ENCODE measurements at regions not wholly inside any gene's neighbourhood (a gene's known extent, or its start where the extent isn't known, plus 50 kb on each side); places are given as distances from the start of the nearest gene placed in this dataset.

GRCh38 chr11:19474954-19475721, 234.4 kb upstream of the E2F8 start:
- Histone ChIP-seq H3K36me3 (ENCODE audit: insufficient read depth, low read depth, low read length) (no peaks in the 10 kb centered on the region), H3K4me3 (ENCODE audit: low read length) (no peak overlapping the region), H3K9ac (ENCODE audit: low read depth, low read length) (no peak overlapping the region), H3K4me1 (ENCODE audit: insufficient read depth, low read length) (peaks cover 8% of the 10 kb centered on the region), H3K9me3 (ENCODE audit: insufficient read depth, low read depth, low read length) (no peaks in the 10 kb centered on the region), H3K27me3 (ENCODE audit: insufficient read depth, low read length) (no peaks in the 10 kb centered on the region), H3K27ac (ENCODE audit: low read length) (no peak overlapping the region)

GRCh38 chr11:19474211-19474610, 233.5 kb upstream of the E2F8 start:
- H3K9ac ChIP-seq (ENCODE audit: low read depth, low read length) = no peak overlapping the region
- H3K27ac ChIP-seq (ENCODE audit: low read length) = no peak overlapping the region
- no peak overlapping the region for H3K4me3 ChIP-seq (ENCODE audit: low read length)
- no peaks in the 10 kb centered on the region for H3K9me3 ChIP-seq (ENCODE audit: insufficient read depth, low read depth, low read length)
- H3K27me3 ChIP-seq (ENCODE audit: insufficient read depth, low read length) = no peaks in the 10 kb centered on the region
- no peaks in the 10 kb centered on the region for H3K36me3 ChIP-seq (ENCODE audit: insufficient read depth, low read depth, low read length)
- H3K4me1 ChIP-seq (ENCODE audit: insufficient read depth, low read length) = peaks cover 8% of the 10 kb centered on the region

GRCh38 chr11:19472679-19473078, 231.9 kb upstream of the E2F8 start:
- no peak overlapping the region for H3K9ac ChIP-seq (ENCODE audit: low read depth, low read length)
- H3K36me3 ChIP-seq (ENCODE audit: insufficient read depth, low read depth, low read length) = no peaks in the 10 kb centered on the region
- H3K4me3 ChIP-seq (ENCODE audit: low read length) = no peak overlapping the region
- H3K27ac ChIP-seq (ENCODE audit: low read length) = no peak overlapping the region
- H3K9me3 ChIP-seq (ENCODE audit: insufficient read depth, low read depth, low read length) = no peaks in the 10 kb centered on the region
- H3K27me3 ChIP-seq (ENCODE audit: insufficient read depth, low read length) = no peaks in the 10 kb centered on the region
- H3K4me1 ChIP-seq (ENCODE audit: insufficient read depth, low read length) = peaks cover 8% of the 10 kb centered on the region

GRCh38 chr11:19467904-19468303, 227.2 kb upstream of the E2F8 start:
- Histone ChIP-seq H3K9me3 (ENCODE audit: insufficient read depth, low read depth, low read length) (no peaks in the 10 kb centered on the region), H3K4me1 (ENCODE audit: insufficient read depth, low read length) (peaks cover 2% of the 10 kb centered on the region; the same call in 1 of the 2 replicates), H3K27ac (ENCODE audit: low read length) (no peak overlapping the region), H3K4me3 (ENCODE audit: low read length) (no peak overlapping the region), H3K27me3 (ENCODE audit: insufficient read depth, low read length) (no peaks in the 10 kb centered on the region), H3K9ac (ENCODE audit: low read depth, low read length) (no peak overlapping the region), H3K36me3 (ENCODE audit: insufficient read depth, low read depth, low read length) (no peaks in the 10 kb centered on the region)

- Histone ChIP-seq H3K27ac (ENCODE audit: low read length) (no peak overlapping the region), H3K27me3 (ENCODE audit: insufficient read depth, low read length) (no peaks in the 10 kb centered on the region), H3K36me3 (ENCODE audit: insufficient read depth, low read depth, low read length) (no peaks in the 10 kb centered on the region), H3K9me3 (ENCODE audit: insufficient read depth, low read depth, low read length) (no peaks in the 10 kb centered on the region), H3K4me3 (ENCODE audit: low read length) (no peak overlapping the region), H3K9ac (ENCODE audit: low read depth, low read length) (no peak overlapping the region), H3K4me1 (ENCODE audit: insufficient read depth, low read length) (peaks cover 2% of the 10 kb centered on the region; the same call in 1 of the 2 replicates)
Observed at GRCh38 chr11:19466314-19466713, 225.6 kb upstream of the E2F8 start.

GRCh38 chr11:19463976-19464375, 223.2 kb upstream of the E2F8 start:
- Histone ChIP-seq H3K4me3 (ENCODE audit: low read length) (no peak overlapping the region), H3K9me3 (ENCODE audit: insufficient read depth, low read depth, low read length) (no peaks in the 10 kb centered on the region), H3K36me3 (ENCODE audit: insufficient read depth, low read depth, low read length) (no peaks in the 10 kb centered on the region), H3K9ac (ENCODE audit: low read depth, low read length) (no peak overlapping the region), H3K27me3 (ENCODE audit: insufficient read depth, low read length) (no peaks in the 10 kb centered on the region), H3K27ac (ENCODE audit: low read length) (no peak overlapping the region), H3K4me1 (ENCODE audit: insufficient read depth, low read length) (no peaks in the 10 kb centered on the region)

GRCh38 chr11:19460718-19461405, 220.1 kb upstream of the E2F8 start:
- Histone ChIP-seq H3K9ac (ENCODE audit: low read depth, low read length) (no peak overlapping the region), H3K27ac (ENCODE audit: low read length) (no peak overlapping the region), H3K4me1 (ENCODE audit: insufficient read depth, low read length) (peaks cover 8% of the 10 kb centered on the region; the same call in 1 of the 2 replicates), H3K9me3 (ENCODE audit: insufficient read depth, low read depth, low read length) (no peaks in the 10 kb centered on the region), H3K4me3 (ENCODE audit: low read length) (no peak overlapping the region), H3K36me3 (ENCODE audit: insufficient read depth, low read depth, low read length) (no peaks in the 10 kb centered on the region), H3K27me3 (ENCODE audit: insufficient read depth, low read length) (no peaks in the 10 kb centered on the region)

- Histone ChIP-seq H3K9ac (ENCODE audit: low read depth, low read length) (no peak overlapping the region), H3K27ac (ENCODE audit: low read length) (no peak overlapping the region), H3K9me3 (ENCODE audit: insufficient read depth, low read depth, low read length) (no peaks in the 10 kb centered on the region), H3K27me3 (ENCODE audit: insufficient read depth, low read length) (no peaks in the 10 kb centered on the region), H3K36me3 (ENCODE audit: insufficient read depth, low read depth, low read length) (no peaks in the 10 kb centered on the region), H3K4me3 (ENCODE audit: low read length) (no peak overlapping the region), H3K4me1 (ENCODE audit: insufficient read depth, low read length) (peaks cover 15% of the 10 kb centered on the region; the same call in 1 of the 2 replicates)
Observed at GRCh38 chr11:19459240-19459639, 218.5 kb upstream of the E2F8 start.

GRCh38 chr11:19458721-19459120, 218.0 kb upstream of the E2F8 start:
- no peak overlapping the region for H3K4me3 ChIP-seq (ENCODE audit: low read length)
- H3K27me3 ChIP-seq (ENCODE audit: insufficient read depth, low read length) = no peaks in the 10 kb centered on the region
- H3K4me1 ChIP-seq (ENCODE audit: insufficient read depth, low read length) = peaks cover 15% of the 10 kb centered on the region; the same call in 1 of the 2 replicates
- no peaks in the 10 kb centered on the region for H3K9me3 ChIP-seq (ENCODE audit: insufficient read depth, low read depth, low read length)
- no peak overlapping the region for H3K9ac ChIP-seq (ENCODE audit: low read depth, low read length)
- no peaks in the 10 kb centered on the region for H3K36me3 ChIP-seq (ENCODE audit: insufficient read depth, low read depth, low read length)
- H3K27ac ChIP-seq (ENCODE audit: low read length) = no peak overlapping the region

GRCh38 chr11:19458231-19458630, 217.5 kb upstream of the E2F8 start:
- H3K9ac ChIP-seq (ENCODE audit: low read depth, low read length) = no peak overlapping the region
- H3K36me3 ChIP-seq (ENCODE audit: insufficient read depth, low read depth, low read length) = no peaks in the 10 kb centered on the region
- H3K4me1 ChIP-seq (ENCODE audit: insufficient read depth, low read length) = peaks cover 15% of the 10 kb centered on the region; the same call in 1 of the 2 replicates

GRCh38 chr11:19455731-19456130, 215.0 kb upstream of the E2F8 start:
- peaks cover 15% of the 10 kb centered on the region; the same call in 1 of the 2 replicates for H3K4me1 ChIP-seq (ENCODE audit: insufficient read depth, low read length)
- H3K36me3 ChIP-seq (ENCODE audit: insufficient read depth, low read depth, low read length) = no peaks in the 10 kb centered on the region
- H3K4me3 ChIP-seq (ENCODE audit: low read length) = peak overlapping the region; percentile 8; the same call in 1 of the 2 replicates
- no peaks in the 10 kb centered on the region for H3K27me3 ChIP-seq (ENCODE audit: insufficient read depth, low read length)
- H3K27ac ChIP-seq (ENCODE audit: low read length) = no peak overlapping the region
- H3K9me3 ChIP-seq (ENCODE audit: insufficient read depth, low read depth, low read length) = no peaks in the 10 kb centered on the region
- H3K9ac ChIP-seq (ENCODE audit: low read depth, low read length) = no peak overlapping the region

More at GRCh38 chr11:19458231-19458630, 217.5 kb upstream of the E2F8 start:
- no peaks in the 10 kb centered on the region for H3K9me3 ChIP-seq (ENCODE audit: insufficient read depth, low read depth, low read length)
- no peaks in the 10 kb centered on the region for H3K27me3 ChIP-seq (ENCODE audit: insufficient read depth, low read length)
- H3K27ac ChIP-seq (ENCODE audit: low read length) = no peak overlapping the region
- no peak overlapping the region for H3K4me3 ChIP-seq (ENCODE audit: low read length)

Measured in iPS-20b (cell line).